ENCODE measurements at regions not wholly inside any gene's neighbourhood (a gene's known extent, or its start where the extent isn't known, plus 50 kb on each side); places are given as distances from the start of the nearest gene placed in this dataset.

DNA sequence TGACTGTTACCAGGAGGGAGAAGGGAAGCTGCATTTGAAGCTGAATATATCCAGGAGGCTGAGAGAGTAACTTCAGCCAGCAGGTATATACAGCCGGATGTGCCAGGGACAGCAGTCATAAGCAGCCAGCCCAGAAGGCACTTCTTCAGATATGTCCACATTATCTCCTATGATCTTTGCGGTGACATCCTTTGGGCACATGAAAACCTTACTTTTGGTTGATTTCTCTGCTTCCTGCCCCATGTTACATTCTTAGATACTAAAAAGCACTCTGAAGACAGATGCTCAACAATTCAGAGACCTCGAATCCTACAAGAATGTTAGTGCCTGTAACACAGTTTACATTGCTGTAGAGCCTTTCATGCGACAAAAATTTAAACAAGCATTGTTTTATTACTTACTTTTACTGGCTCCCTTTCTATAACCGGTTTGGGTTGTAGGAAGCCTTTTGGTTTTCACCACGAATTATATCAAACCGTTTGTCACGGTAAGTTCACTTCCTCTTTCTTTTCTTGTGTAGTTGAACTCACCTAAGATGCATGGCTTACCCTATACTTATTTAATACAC lies 50.3 kb upstream of the TLK1 start:
- intact Hi-C loops (cut with micrococcal nuclease): no loop called here
- Histone ChIP-seq H4K91ac (ENCODE audit: insufficient read depth, low read depth, low read length) (peak overlapping the region; percentile 53), H3K4me2 (ENCODE audit: low read depth, low read length) (peak overlapping the region; percentile 72), H3K9me1 (ENCODE audit: insufficient read depth, low read length) (no peaks in the 10 kb centered on the region), H3K14ac (replicated peaks; ENCODE audit: low read depth, low read length) (peak overlapping the region; percentile 6; the same call in 1 of the 2 replicates), H3K27me3 (ENCODE audit: control insufficient read depth, insufficient read depth, low read length) (no peaks in the 10 kb centered on the region), H3K4me1 (ENCODE audit: control insufficient read depth, insufficient read depth, low read length) (peaks cover 4% of the 10 kb centered on the region), H3K4me3 (ENCODE audit: insufficient read depth, low read depth, low read length) (no peak overlapping the region), H3K56ac (ENCODE audit: extremely low read depth, insufficient read depth, low read length) (no peak overlapping the region; the same call in 1 of the 2 replicates), H3K9me3 (ENCODE audit: control insufficient read depth, insufficient read depth, low read length) (no peaks in the 10 kb centered on the region), H2BK20ac (ENCODE audit: low read depth, low read length) (peak overlapping the region; percentile 92), H2BK15ac (ENCODE audit: low read depth, low read length) (peak overlapping the region; percentile 37; the same call in 1 of the 3 replicates), H4K20me1 (ENCODE audit: insufficient read depth, low read length) (no peaks in the 10 kb centered on the region), H2AFZ (replicated peaks; ENCODE audit: low read length, poor library complexity) (peak overlapping the region; percentile 82), H3K79me1 (ENCODE audit: low read depth in 1 of 2, low read length in 2 of 2) (no peaks in the 10 kb centered on the region), H3K4ac (ENCODE audit: low read depth, low read length) (peak overlapping the region; percentile 69), H3K18ac (ENCODE audit: low read depth, low read length) (peak overlapping the region; percentile 98), H3K36me3 (ENCODE audit: control insufficient read depth, insufficient read depth, low read length) (no peaks in the 10 kb centered on the region), H2BK5ac (ENCODE audit: low read depth, low read length, poor library complexity, severe bottlenecking) (peak overlapping the region; percentile 59), H3K27ac (ENCODE audit: insufficient read depth, low read length) (peak overlapping the region; percentile 87), H3K23ac (ENCODE audit: low read depth, low read length) (peak overlapping the region; percentile 74; the same call in 1 of the 2 replicates), H3K9ac (ENCODE audit: low read depth, low read length) (no peak overlapping the region), H2AK9ac (replicated peaks; ENCODE audit: low read depth, low read length, poor library complexity) (no peak overlapping the region), H4K5ac (ENCODE audit: low read depth, low read length) (peak overlapping the region; percentile 65; the same call in 1 of the 2 replicates), H4K8ac (ENCODE audit: low read depth in 2 of 2, low read length in 2 of 2) (peak overlapping the region in 1 of 2 experiments; percentile 58; a peak in 2 of 4 replicates), H2AK5ac (ENCODE audit: low read depth, low read length) (peak overlapping the region; percentile 82; the same call in 1 of the 2 replicates), H2BK120ac (ENCODE audit: low read depth, low read length) (peak overlapping the region; percentile 80)
- peak; percentile 96 for ATAC-seq (ENCODE audit: low read depth)
- ChIA-PET CTCF (no interaction called here), POLR2A (ENCODE audit: unreplicated experiment) (no interaction called here)
- dilution Hi-C loops (cut with HindIII; ENCODE audit: low sequenced_read_pairs, unreplicated experiment): no loop called here
- in situ Hi-C loops (cut with MboI; ENCODE audit: low sequenced_read_pairs): no loop called here
- peak; percentile 73 for DNase-seq
- BruUV-seq (replicated peaks): no TSS peak
- TF ChIP-seq FOS (IDR thresholded peaks at IDR 0.05; ENCODE audit: low read depth, low read length) (no peak), RCOR1 (IDR thresholded peaks at IDR 0.05; ENCODE audit: insufficient replicate concordance, low read length) (no peak), MAFK (IDR thresholded peaks at IDR 0.05; ENCODE audit: low read depth, low read length) (no peak), MAZ (IDR thresholded peaks at IDR 0.05; ENCODE audit: borderline replicate concordance, low read depth, low read length) (no peak)
- TF ChIP-seq, protein P1, sequence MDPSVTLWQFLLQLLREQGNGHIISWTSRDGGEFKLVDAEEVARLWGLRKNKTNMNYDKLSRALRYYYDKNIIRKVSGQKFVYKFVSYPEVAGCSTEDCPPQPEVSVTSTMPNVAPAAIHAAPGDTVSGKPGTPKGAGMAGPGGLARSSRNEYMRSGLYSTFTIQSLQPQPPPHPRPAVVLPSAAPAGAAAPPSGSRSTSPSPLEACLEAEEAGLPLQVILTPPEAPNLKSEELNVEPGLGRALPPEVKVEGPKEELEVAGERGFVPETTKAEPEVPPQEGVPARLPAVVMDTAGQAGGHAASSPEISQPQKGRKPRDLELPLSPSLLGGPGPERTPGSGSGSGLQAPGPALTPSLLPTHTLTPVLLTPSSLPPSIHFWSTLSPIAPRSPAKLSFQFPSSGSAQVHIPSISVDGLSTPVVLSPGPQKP (IDR thresholded peaks at IDR 0.05; ENCODE audit: borderline replicate concordance, low read depth, low read length): no peak
- TF ChIP-seq, protein P2, sequence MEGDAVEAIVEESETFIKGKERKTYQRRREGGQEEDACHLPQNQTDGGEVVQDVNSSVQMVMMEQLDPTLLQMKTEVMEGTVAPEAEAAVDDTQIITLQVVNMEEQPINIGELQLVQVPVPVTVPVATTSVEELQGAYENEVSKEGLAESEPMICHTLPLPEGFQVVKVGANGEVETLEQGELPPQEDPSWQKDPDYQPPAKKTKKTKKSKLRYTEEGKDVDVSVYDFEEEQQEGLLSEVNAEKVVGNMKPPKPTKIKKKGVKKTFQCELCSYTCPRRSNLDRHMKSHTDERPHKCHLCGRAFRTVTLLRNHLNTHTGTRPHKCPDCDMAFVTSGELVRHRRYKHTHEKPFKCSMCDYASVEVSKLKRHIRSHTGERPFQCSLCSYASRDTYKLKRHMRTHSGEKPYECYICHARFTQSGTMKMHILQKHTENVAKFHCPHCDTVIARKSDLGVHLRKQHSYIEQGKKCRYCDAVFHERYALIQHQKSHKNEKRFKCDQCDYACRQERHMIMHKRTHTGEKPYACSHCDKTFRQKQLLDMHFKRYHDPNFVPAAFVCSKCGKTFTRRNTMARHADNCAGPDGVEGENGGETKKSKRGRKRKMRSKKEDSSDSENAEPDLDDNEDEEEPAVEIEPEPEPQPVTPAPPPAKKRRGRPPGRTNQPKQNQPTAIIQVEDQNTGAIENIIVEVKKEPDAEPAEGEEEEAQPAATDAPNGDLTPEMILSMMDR (conservative IDR thresholded peaks at IDR 0.05; ENCODE audit: low read depth, low read length): no peak
- TF ChIP-seq, protein P3, sequence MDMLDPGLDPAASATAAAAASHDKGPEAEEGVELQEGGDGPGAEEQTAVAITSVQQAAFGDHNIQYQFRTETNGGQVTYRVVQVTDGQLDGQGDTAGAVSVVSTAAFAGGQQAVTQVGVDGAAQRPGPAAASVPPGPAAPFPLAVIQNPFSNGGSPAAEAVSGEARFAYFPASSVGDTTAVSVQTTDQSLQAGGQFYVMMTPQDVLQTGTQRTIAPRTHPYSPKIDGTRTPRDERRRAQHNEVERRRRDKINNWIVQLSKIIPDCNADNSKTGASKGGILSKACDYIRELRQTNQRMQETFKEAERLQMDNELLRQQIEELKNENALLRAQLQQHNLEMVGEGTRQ (IDR thresholded peaks at IDR 0.05; ENCODE audit: low read depth, low read length): no peak
- WGBS, 2 experiments (ENCODE audit: extremely low coverage in 2 of 2, insufficient read length in 1 of 2): 40% methylated on average over 1 of the region's 8 CpGs; no CpG with 5 or more reads in 1 of the 2 experiments

Data from IMR-90 (cell line).